Calu3 (cell line): ENCODE measurements at regions not wholly inside any gene's neighbourhood (a gene's known extent, or its start where the extent isn't known, plus 50 kb on each side); places are given as distances from the start of the nearest gene placed in this dataset.

Experiments used
- BruUV-seq: library from RNA; stranded (reverse); fragments of 400-500 nt; replicated peaks from 2 replicates; lab custom pipeline; 2021; lab: Mats Ljungman, UMichigan
- CTCF ChIA-PET: fragments of 300-600 bp; sonication (Branson Sonifier 250); formaldehyde crosslinking; loops from one replicate; lab custom pipeline; 2022; ENCODE audit warnings: antibody characterized with exemption; lab: Charles Lee
- DNase-seq: peaks from one replicate; pipeline ENCODE4 v3.0.0; 2022
- H3K27ac Mint-ChIP-seq: one replicate; pipeline ENCODE4 v1.8.0; 2022; ENCODE audit warnings: mixed read lengths; ENCODE audit not compliant: unreplicated experiment
- H3K27me3 Mint-ChIP-seq: one replicate; pipeline ENCODE4 v1.8.0; 2022; ENCODE audit warnings: mixed read lengths; ENCODE audit not compliant: unreplicated experiment
- H3K36me3 Mint-ChIP-seq: one replicate; pipeline ENCODE4 v1.8.0; 2022; ENCODE audit warnings: mild to moderate bottlenecking, moderate library complexity, mixed read lengths; ENCODE audit not compliant: insufficient read depth, unreplicated experiment
- H3K4me1 Mint-ChIP-seq: one replicate; pipeline ENCODE4 v1.8.0; 2022; ENCODE audit warnings: mild to moderate bottlenecking, low read depth, mixed read lengths; ENCODE audit not compliant: unreplicated experiment
- H3K4me3 Mint-ChIP-seq: one replicate; pipeline ENCODE4 v1.8.0; 2022; ENCODE audit warnings: mild to moderate bottlenecking, low read depth, moderate library complexity, mixed read lengths; ENCODE audit not compliant: unreplicated experiment
- H3K9me3 Mint-ChIP-seq: one replicate; pipeline ENCODE4 v1.8.0; 2022; ENCODE audit warnings: low read depth, mixed read lengths; ENCODE audit not compliant: unreplicated experiment
- intact Hi-C: fragments of 100-400 bp; cut with micrococcal nuclease; formaldehyde crosslinking; loops from one replicate; pipeline ENCODE4 v1.10.0; 2022; ENCODE audit not compliant: unreplicated experiment
- TF ChIP-seq, protein P1 (sequence below): fragments of 200-600 bp; IDR thresholded peaks from one replicate; pipeline ENCODE4 v1.8.0; 2022; ENCODE audit warnings: antibody characterized with exemption; ENCODE audit not compliant: unreplicated experiment

DNA sequence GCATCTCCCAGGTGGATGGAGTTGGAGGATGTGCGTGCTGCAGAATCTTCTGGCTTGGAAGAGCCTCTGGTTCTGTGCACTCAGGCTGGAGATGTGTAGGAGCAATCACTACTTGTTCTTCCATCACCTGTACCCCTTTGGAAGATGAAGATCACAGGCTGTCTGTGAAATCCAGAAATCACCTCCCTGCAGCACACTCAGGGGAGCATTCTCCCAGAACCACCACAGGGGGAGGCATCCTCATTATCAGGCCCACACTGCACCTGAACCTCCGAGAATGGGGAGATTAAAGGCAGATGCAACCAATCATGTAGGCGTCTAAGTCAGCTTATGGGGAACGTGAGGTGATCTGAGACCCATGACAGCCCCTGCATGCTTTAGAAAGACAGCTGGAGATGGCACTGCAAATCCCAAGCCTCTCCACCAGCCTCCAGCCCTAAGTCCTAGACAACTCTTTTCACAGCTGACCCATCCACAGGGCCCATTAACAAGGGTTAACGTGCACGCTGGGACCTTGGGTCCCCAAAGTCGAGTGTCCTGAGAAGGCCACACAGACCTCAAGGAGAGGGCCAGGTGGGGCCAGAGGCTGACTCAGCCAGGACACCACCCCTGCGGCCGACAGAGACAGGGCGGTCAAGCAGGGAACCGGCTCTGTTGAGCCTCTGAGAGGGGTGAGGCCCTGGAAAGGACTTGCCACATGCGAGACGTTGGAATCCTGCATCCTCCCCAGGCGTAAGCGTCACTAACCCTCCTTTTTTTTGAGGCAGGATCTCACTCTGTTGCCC, 314.9 kb downstream of the EIPR1 start:
- TF ChIP-seq, protein P1, sequence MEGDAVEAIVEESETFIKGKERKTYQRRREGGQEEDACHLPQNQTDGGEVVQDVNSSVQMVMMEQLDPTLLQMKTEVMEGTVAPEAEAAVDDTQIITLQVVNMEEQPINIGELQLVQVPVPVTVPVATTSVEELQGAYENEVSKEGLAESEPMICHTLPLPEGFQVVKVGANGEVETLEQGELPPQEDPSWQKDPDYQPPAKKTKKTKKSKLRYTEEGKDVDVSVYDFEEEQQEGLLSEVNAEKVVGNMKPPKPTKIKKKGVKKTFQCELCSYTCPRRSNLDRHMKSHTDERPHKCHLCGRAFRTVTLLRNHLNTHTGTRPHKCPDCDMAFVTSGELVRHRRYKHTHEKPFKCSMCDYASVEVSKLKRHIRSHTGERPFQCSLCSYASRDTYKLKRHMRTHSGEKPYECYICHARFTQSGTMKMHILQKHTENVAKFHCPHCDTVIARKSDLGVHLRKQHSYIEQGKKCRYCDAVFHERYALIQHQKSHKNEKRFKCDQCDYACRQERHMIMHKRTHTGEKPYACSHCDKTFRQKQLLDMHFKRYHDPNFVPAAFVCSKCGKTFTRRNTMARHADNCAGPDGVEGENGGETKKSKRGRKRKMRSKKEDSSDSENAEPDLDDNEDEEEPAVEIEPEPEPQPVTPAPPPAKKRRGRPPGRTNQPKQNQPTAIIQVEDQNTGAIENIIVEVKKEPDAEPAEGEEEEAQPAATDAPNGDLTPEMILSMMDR, result no peak
- no peak overlapping the region for H3K4me3 Mint-ChIP-seq
- no peak overlapping the region for H3K27ac Mint-ChIP-seq
- BruUV-seq, result no TSS peak
- CTCF ChIA-PET, result no interaction called here
- intact Hi-C loops, result no loop called here
- H3K4me1 Mint-ChIP-seq, result no peaks in the 10 kb centered on the region
- no peaks in the 10 kb centered on the region for H3K27me3 Mint-ChIP-seq
- DNase-seq, result no peak
- H3K9me3 Mint-ChIP-seq, result peaks cover 10% of the 10 kb centered on the region
- H3K36me3 Mint-ChIP-seq, result no peaks in the 10 kb centered on the region

DNA sequence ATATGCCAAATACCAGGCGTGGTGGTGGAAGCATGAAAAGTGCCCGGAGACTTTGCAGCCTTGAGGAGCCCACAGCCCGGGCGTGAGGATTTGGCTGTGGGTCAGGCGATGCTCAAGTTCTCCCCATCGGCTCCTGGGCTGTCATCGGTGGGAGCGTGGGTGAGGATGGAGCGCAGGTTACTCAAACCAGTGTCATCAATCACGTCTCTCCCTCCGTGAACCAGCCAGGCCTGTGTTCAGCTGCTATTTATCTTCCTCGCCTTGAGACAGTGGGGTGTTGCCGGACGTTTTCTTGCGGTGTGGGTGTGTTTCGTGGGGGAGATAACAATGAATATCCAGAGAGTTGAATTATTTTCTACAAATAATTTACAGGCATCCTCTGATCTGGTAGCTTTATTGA, 317.6 kb downstream of the EIPR1 start:
- H3K27ac Mint-ChIP-seq, result no peak overlapping the region
- TF ChIP-seq, protein P1, result no peak
- H3K4me3 Mint-ChIP-seq, result no peak overlapping the region
- H3K27me3 Mint-ChIP-seq, result no peaks in the 10 kb centered on the region
- DNase-seq, result no peak
- no peaks in the 10 kb centered on the region for H3K4me1 Mint-ChIP-seq
- H3K36me3 Mint-ChIP-seq, result no peaks in the 10 kb centered on the region
- H3K9me3 Mint-ChIP-seq, result peaks cover 16% of the 10 kb centered on the region
- CTCF ChIA-PET, result no interaction called here
- BruUV-seq, result no TSS peak
- intact Hi-C loops, result no loop called here

DNA sequence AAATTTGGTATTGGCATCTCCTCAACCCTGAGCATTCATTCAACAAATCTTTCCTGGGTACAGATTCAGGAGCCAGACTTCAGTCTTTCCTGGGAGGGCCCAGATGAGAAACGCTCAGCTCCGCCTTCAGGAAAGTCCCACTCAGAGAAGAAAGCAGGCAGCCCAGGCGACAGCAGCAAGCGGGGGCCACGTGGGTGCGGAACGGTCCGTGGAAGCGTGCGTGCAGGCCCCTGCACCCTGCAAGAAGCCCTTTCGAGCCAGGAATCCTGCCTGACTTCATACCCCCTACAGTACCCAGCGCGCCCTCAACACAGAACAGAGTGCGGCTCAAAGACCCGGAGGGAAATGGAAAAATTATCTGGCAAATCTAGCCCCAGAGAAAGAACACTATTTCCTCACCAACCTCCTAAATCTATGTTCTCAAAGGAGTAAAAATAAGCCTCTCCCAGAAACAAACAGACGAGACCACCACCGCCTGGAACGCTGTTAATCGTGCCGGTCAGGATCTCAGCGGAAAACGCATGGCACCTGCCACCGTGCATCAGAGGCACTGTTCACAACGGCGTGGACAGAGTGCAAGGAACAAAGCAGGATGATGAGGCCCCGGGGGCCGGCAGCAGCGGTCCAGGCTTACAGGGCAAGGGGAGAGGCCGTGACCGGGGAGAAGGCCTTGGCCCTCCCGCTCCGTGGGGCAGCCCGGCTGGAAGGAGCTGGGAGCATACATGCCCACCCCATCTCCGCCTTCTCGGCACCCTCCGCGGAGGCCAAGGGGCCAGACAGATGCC, 318.3 kb downstream of the EIPR1 start:
- TF ChIP-seq, protein P1, result no peak
- H3K36me3 Mint-ChIP-seq, result no peaks in the 10 kb centered on the region
- no peaks in the 10 kb centered on the region for H3K4me1 Mint-ChIP-seq
- H3K4me3 Mint-ChIP-seq, result no peak overlapping the region
- BruUV-seq, result no TSS peak
- no peak overlapping the region for H3K27ac Mint-ChIP-seq
- H3K27me3 Mint-ChIP-seq, result no peaks in the 10 kb centered on the region
- intact Hi-C loops, result no loop called here
- peaks cover 11% of the 10 kb centered on the region for H3K9me3 Mint-ChIP-seq
- CTCF ChIA-PET, result no interaction called here
- no peak for DNase-seq

DNA sequence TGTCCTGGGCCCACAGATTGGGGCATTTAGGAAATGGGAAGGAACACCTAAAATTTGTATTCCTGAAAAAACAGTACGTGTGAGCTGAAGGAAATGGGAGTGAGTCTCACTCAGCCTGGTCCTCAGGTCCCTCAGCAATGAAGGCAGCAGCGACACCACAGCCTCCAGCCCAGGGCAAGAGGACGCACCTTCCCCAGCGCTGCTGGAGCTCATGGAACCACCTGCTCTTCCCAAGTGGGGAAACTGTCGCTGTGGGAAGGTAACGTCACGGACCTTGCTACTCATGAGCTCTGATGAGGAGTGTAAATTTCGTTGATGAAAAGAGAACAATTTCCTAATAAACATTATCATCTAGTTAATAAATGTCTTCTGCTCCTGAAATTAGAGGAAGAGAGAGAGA, 323.6 kb downstream of the EIPR1 start:
- no peak for DNase-seq
- no peak overlapping the region for H3K4me3 Mint-ChIP-seq
- no peaks in the 10 kb centered on the region for H3K4me1 Mint-ChIP-seq
- CTCF ChIA-PET, result no interaction called here
- TF ChIP-seq, protein P1, result no peak
- intact Hi-C loops, result no loop called here
- no TSS peak for BruUV-seq
- no peak overlapping the region for H3K27ac Mint-ChIP-seq
- no peaks in the 10 kb centered on the region for H3K27me3 Mint-ChIP-seq
- no peaks in the 10 kb centered on the region for H3K36me3 Mint-ChIP-seq
- H3K9me3 Mint-ChIP-seq, result peaks cover 9% of the 10 kb centered on the region
